Activated naive CD4-positive, alpha-beta T cell treated with anti-CD3 and anti-CD28 coated beads, Interleukin-2, amount 50 U/mL, for 24 hours (primary cell): ENCODE measurements at regions not wholly inside any gene's neighbourhood (a gene's known extent, or its start where the extent isn't known, plus 50 kb on each side); places are given as distances from the start of the nearest gene placed in this dataset.
"Not testable (repeated sequence)": the region's sequence is repeated elsewhere in the genome, so short reads cannot be mapped to it uniquely, and the experiment has no call there.

ENCODE experiments used
- H3K27ac Mint-ChIP-seq: one replicate; pipeline ENCODE4 v1.8.0; 2021; ENCODE audit warnings: mild to moderate bottlenecking, mixed read lengths
- H3K27me3 Mint-ChIP-seq: one replicate; pipeline ENCODE4 v1.8.0; 2021; ENCODE audit warnings: mixed read lengths
- H3K36me3 Mint-ChIP-seq: one replicate; pipeline ENCODE4 v1.8.0; 2021; ENCODE audit warnings: mixed read lengths
- H3K4me1 Mint-ChIP-seq: one replicate; pipeline ENCODE4 v1.8.0; 2021; ENCODE audit warnings: mixed read lengths
- H3K4me3 Mint-ChIP-seq: one replicate; pipeline ENCODE4 v1.8.0; 2021; ENCODE audit warnings: mild to moderate bottlenecking, mixed read lengths
- H3K9me3 Mint-ChIP-seq: one replicate; pipeline ENCODE4 v1.8.0; 2021; ENCODE audit warnings: mixed read lengths

DNA sequence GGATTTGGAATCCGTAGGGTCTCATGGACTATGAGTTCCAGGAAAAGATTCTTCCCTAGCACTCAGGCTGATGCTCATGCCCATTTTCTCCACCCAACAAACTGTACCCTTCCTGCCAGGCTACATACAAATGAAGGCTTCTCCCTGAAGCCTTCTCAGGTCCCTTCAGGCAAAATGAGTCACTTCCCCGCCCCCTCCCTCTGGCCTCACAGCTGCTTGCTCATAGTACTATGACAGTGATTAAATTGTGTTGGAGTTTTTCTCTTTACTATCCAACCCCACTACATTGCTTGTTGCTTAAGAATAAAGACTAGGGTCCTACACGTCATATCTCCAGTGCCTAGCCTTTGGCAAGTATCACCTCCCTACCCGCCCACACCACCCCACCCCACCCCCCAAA is 207.6 kb upstream of the NFIA start:
- H3K27ac Mint-ChIP-seq = no peak overlapping the region
- no peaks in the 10 kb centered on the region for H3K36me3 Mint-ChIP-seq
- peaks cover 9% of the 10 kb centered on the region for H3K27me3 Mint-ChIP-seq
- no peaks in the 10 kb centered on the region for H3K4me1 Mint-ChIP-seq
- H3K9me3 Mint-ChIP-seq = no peaks in the 10 kb centered on the region
- no peak overlapping the region for H3K4me3 Mint-ChIP-seq

- not testable (repeated sequence) for H3K36me3 Mint-ChIP-seq, H3K9me3 Mint-ChIP-seq, H3K4me1 Mint-ChIP-seq, H3K4me3 Mint-ChIP-seq, H3K27ac Mint-ChIP-seq
- H3K27me3 Mint-ChIP-seq = peaks cover 13% of the 10 kb centered on the region
Measured at GRCh38 chr1:60873396-60873795, 209.0 kb upstream of the NFIA start.

- no peak overlapping the region for H3K27ac Mint-ChIP-seq
Measured at GRCh38 chr1:60872426-60873054, 209.8 kb upstream of the NFIA start.

GRCh38 chr1:60870269-60870865 is 212.0 kb upstream of the NFIA start:
- H3K9me3 Mint-ChIP-seq = no peaks in the 10 kb centered on the region
- no peak overlapping the region for H3K4me3 Mint-ChIP-seq
- H3K27me3 Mint-ChIP-seq = peaks cover 11% of the 10 kb centered on the region
- H3K36me3 Mint-ChIP-seq = no peaks in the 10 kb centered on the region
- H3K4me1 Mint-ChIP-seq = no peaks in the 10 kb centered on the region
- no peak overlapping the region for H3K27ac Mint-ChIP-seq

More at GRCh38 chr1:60872426-60873054, 209.8 kb upstream of the NFIA start:
- peaks cover 11% of the 10 kb centered on the region for H3K27me3 Mint-ChIP-seq
- H3K4me1 Mint-ChIP-seq = no peaks in the 10 kb centered on the region
- H3K36me3 Mint-ChIP-seq = no peaks in the 10 kb centered on the region
- H3K9me3 Mint-ChIP-seq = no peaks in the 10 kb centered on the region
- H3K4me3 Mint-ChIP-seq = no peak overlapping the region

GRCh38 chr1:60868901-60869663 is 213.3 kb upstream of the NFIA start:
- Mint-ChIP-seq H3K4me3 (no peak overlapping the region), H3K4me1 (no peaks in the 10 kb centered on the region), H3K9me3 (no peaks in the 10 kb centered on the region), H3K27ac (no peak overlapping the region), H3K36me3 (no peaks in the 10 kb centered on the region), H3K27me3 (peaks cover 11% of the 10 kb centered on the region)

GRCh38 chr1:60867782-60868181 is 214.6 kb upstream of the NFIA start:
- no peaks in the 10 kb centered on the region for H3K36me3 Mint-ChIP-seq
- H3K4me3 Mint-ChIP-seq = no peak overlapping the region
- no peak overlapping the region for H3K27ac Mint-ChIP-seq
- peaks cover 11% of the 10 kb centered on the region for H3K27me3 Mint-ChIP-seq
- H3K4me1 Mint-ChIP-seq = no peaks in the 10 kb centered on the region
- H3K9me3 Mint-ChIP-seq = no peaks in the 10 kb centered on the region

- peaks cover 11% of the 10 kb centered on the region for H3K27me3 Mint-ChIP-seq
- H3K9me3 Mint-ChIP-seq = no peaks in the 10 kb centered on the region
- no peak overlapping the region for H3K27ac Mint-ChIP-seq
- no peaks in the 10 kb centered on the region for H3K4me1 Mint-ChIP-seq
- no peaks in the 10 kb centered on the region for H3K36me3 Mint-ChIP-seq
- no peak overlapping the region for H3K4me3 Mint-ChIP-seq
Measured at GRCh38 chr1:60866917-60867531, 215.3 kb upstream of the NFIA start.

DNA sequence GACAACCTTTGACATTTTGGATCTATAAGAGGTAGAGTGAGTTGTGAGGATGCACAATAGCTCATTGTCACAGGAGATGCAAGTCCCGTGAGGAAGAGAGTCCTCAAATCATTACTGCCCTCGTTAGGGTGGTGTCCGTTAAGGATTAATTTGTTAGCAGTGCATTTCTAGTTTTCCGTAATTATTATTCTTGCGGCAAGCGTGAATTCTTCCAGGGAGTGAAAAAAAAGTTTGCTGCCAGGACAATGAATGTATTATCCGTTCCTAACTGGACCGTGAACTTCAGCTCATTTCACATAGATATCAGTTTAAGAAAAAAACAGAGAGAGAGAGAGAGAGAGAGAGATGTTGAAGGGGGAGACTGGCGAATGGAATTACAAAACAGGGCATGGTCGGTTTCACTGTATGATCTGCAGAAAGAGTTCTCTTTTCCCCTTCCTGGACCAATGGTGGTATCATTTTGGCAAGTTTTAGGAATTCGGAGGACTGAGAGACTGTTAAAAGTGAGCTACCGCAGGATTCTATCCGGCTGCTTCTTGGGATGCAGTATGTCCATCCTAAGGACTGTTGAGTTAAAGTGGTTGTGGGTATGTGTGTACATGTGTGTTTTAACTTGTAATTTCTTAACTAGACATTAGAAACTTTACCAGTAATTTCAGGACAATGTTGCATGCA is 216.0 kb upstream of the NFIA start:
- Mint-ChIP-seq H3K36me3 (no peaks in the 10 kb centered on the region), H3K9me3 (no peaks in the 10 kb centered on the region)

GRCh38 chr1:60865166-60865565 is 217.2 kb upstream of the NFIA start:
- Mint-ChIP-seq H3K27ac (no peak overlapping the region), H3K36me3 (no peaks in the 10 kb centered on the region), H3K4me1 (no peaks in the 10 kb centered on the region), H3K9me3 (no peaks in the 10 kb centered on the region), H3K27me3 (peaks cover 14% of the 10 kb centered on the region), H3K4me3 (no peak overlapping the region)

More for the DNA sequence above, 216.0 kb upstream of the NFIA start:
- peaks cover 9% of the 10 kb centered on the region for H3K27me3 Mint-ChIP-seq
- no peak overlapping the region for H3K4me3 Mint-ChIP-seq
- no peaks in the 10 kb centered on the region for H3K4me1 Mint-ChIP-seq
- H3K27ac Mint-ChIP-seq = no peak overlapping the region

- Mint-ChIP-seq H3K4me3 (no peak overlapping the region), H3K36me3 (no peaks in the 10 kb centered on the region), H3K27ac (no peak overlapping the region), H3K9me3 (no peaks in the 10 kb centered on the region), H3K27me3 (peaks cover 13% of the 10 kb centered on the region), H3K4me1 (no peaks in the 10 kb centered on the region)
Measured at GRCh38 chr1:60864722-60865121, 217.6 kb upstream of the NFIA start.

GRCh38 chr1:60863131-60863530 is 219.2 kb upstream of the NFIA start:
- H3K36me3 Mint-ChIP-seq = no peaks in the 10 kb centered on the region
- H3K27ac Mint-ChIP-seq = no peak overlapping the region
- no peaks in the 10 kb centered on the region for H3K4me1 Mint-ChIP-seq
- H3K4me3 Mint-ChIP-seq = no peak overlapping the region
- H3K9me3 Mint-ChIP-seq = no peaks in the 10 kb centered on the region
- H3K27me3 Mint-ChIP-seq = peaks cover 7% of the 10 kb centered on the region

GRCh38 chr1:60861961-60862567 is 220.3 kb upstream of the NFIA start:
- no peaks in the 10 kb centered on the region for H3K36me3 Mint-ChIP-seq
- no peak overlapping the region for H3K27ac Mint-ChIP-seq
- no peaks in the 10 kb centered on the region for H3K9me3 Mint-ChIP-seq
- H3K27me3 Mint-ChIP-seq = peaks cover 10% of the 10 kb centered on the region
- no peaks in the 10 kb centered on the region for H3K4me1 Mint-ChIP-seq
- no peak overlapping the region for H3K4me3 Mint-ChIP-seq

GRCh38 chr1:60859111-60859510 is 223.2 kb upstream of the NFIA start:
- Mint-ChIP-seq H3K9me3 (no peaks in the 10 kb centered on the region), H3K4me3 (no peak overlapping the region), H3K27me3 (peaks cover 10% of the 10 kb centered on the region), H3K27ac (no peak overlapping the region), H3K36me3 (no peaks in the 10 kb centered on the region), H3K4me1 (no peaks in the 10 kb centered on the region)

DNA sequence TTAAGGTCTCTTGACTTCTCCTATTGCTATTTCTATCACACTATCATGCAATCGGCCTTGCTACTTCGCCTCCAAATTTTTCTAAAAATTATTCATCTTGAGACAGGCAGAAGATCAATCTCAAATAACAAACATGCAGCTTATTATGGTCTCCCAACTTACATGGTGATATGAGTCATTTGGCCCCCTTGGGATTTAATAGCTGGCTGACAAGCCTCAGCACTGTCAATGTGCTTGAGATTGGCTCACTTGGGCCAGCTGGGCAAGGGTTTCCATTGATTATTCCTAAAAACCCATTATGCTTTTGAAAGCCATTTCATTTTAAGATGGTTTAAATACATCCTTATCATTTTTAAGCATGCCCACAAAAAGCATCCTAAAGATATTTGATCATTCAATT is 224.5 kb upstream of the NFIA start:
- Mint-ChIP-seq H3K27me3 (peaks cover 10% of the 10 kb centered on the region), H3K9me3 (no peaks in the 10 kb centered on the region), H3K4me1 (no peaks in the 10 kb centered on the region), H3K36me3 (no peaks in the 10 kb centered on the region), H3K27ac (no peak overlapping the region), H3K4me3 (no peak overlapping the region)

GRCh38 chr1:60850084-60850483 is 232.3 kb upstream of the NFIA start:
- peaks cover 5% of the 10 kb centered on the region for H3K9me3 Mint-ChIP-seq
- H3K27me3 Mint-ChIP-seq = peaks cover 5% of the 10 kb centered on the region
- peaks cover 1% of the 10 kb centered on the region for H3K36me3 Mint-ChIP-seq
- H3K4me1 Mint-ChIP-seq = no peaks in the 10 kb centered on the region
- no peak overlapping the region for H3K27ac Mint-ChIP-seq
- no peak overlapping the region for H3K4me3 Mint-ChIP-seq
